Hematopoietic multipotent progenitor cell (in vitro differentiated cells): ENCODE measurements at regions not wholly inside any gene's neighbourhood (a gene's known extent, or its start where the extent isn't known, plus 50 kb on each side); places are given as distances from the start of the nearest gene placed in this dataset.

Source experiments
- DNase-seq, 3 donors: peaks; one replicate each; pipeline ENCODE4 v3.0.0-alpha.2; 2011 to 2015; ENCODE audit warnings: low read depth in 2 of 3, low spot score in 2 of 3

DNA sequence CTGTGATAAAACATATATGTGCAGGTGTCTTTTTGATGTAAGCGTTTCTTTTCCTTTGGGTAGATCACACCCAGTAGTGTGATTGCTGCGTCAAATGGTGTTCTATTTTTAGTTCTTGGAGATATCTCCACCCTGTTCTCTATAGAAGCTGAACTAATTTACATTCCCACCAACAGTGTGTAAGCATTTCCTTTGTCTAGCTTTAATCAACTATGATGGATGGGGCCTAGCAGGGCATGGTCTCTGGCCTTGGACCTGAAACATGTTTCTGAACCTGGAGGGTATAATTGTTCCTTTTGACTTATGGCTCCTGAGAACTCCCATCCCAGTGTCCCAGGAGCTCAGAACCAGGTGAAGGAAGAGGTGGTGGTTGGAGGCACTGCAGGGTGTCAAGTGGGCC lies 93.9 kb downstream of the HAPSTR1 start:
- DNase-seq, result no peak

DNA sequence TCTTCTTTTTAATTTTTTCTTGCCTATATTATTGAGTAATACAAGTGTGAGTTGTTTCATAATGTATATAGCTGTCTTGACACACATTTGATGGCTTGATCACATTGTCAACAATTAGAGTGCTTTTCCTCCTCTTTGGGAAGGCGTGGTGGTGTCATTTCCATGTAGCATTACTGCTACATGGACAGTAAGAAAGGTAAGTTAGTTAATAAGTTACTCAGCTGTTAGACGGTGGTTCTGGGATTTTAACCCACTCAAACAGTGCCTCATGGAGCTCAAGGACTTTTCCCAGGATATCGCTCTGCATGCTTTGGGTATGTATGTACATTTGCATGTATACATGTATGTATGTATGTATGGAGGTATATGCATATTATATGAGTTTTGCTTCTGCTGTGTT lies 94.6 kb downstream of the HAPSTR1 start:
- DNase-seq, result no peak

DNA sequence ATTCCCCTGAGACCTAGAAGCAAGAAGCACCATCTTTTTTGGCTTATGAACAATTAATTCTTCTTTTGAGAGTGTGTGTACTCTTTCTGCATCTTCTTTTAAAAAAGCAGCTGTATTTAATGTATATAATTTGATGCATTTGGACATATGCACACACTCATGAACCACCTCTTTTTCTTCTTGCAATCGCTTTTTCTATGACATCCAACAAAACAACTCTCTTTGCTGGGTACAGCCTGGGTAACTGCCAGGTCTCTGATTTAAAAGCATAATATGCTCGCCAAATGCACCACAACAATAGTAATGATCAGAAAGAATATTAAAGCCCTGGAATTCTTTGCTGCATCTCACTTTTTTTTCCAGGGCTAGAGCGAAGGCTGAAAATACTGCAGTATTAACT lies 97.3 kb downstream of the HAPSTR1 start:
- no peak for DNase-seq

DNA sequence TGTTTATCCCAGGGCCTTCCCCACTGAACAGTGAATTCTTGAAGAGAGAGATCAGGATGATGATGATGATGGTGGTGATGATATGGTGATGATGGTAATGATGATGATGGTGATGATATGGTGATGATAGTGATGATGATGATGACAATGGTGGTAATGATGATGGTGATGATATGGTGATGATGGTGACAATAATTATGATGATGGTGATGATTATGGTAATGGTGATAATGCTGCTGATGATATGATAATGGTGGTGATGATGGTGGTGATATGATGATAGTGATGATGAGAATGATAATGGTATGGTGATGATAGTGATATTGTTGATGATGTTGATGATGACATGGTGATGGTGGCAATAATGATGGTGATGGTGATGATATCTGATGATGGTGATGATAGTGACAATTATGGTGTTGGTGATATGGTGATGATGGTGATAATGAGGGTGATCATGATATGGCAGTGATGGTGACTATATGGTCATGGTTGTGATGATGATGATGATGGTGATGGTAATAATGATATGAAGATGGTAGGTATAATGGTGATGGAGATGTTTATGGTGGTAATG lies 99.9 kb downstream of the HAPSTR1 start:
- DNase-seq, result no peak

DNA sequence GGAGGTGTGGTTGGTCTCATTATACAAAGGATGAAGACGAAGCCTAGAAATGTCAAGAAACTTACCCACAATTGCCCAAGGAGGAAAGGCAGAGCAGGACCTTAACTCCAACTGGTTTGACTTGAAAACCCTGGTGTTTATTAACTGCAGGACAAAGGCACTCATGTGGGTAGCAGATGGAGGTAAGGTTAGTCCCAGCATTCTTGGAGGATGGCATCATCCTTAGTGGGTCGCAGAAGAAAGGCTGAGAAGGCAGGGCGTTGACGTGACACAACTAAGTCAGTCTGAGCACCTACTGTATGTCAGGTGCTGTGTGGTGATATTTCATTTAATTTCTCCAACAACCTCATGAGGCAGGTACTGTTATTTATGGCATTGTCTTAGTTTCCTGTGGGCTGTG lies 101.3 kb downstream of the HAPSTR1 start:
- no peak for DNase-seq

DNA sequence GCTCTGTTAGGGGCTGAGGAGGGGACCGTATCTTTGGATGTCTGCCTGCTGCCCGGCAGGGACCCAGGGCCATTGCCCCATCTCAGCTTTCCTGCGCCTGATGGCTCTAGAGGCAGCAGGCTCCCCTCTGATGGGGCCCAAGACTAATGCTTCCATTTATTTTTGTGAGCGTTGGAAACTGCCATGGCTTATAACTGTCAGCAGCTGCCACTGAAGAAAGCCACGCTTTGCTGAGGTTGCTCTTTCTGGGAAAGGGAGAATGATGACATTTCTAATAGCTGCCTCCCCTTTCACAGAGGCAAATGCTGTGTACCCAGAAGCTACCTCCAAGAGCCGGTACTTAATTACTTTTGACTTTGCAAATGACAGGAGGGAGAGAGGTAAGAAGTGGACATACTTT lies 103.8 kb downstream of the HAPSTR1 start:
- no peak for DNase-seq

DNA sequence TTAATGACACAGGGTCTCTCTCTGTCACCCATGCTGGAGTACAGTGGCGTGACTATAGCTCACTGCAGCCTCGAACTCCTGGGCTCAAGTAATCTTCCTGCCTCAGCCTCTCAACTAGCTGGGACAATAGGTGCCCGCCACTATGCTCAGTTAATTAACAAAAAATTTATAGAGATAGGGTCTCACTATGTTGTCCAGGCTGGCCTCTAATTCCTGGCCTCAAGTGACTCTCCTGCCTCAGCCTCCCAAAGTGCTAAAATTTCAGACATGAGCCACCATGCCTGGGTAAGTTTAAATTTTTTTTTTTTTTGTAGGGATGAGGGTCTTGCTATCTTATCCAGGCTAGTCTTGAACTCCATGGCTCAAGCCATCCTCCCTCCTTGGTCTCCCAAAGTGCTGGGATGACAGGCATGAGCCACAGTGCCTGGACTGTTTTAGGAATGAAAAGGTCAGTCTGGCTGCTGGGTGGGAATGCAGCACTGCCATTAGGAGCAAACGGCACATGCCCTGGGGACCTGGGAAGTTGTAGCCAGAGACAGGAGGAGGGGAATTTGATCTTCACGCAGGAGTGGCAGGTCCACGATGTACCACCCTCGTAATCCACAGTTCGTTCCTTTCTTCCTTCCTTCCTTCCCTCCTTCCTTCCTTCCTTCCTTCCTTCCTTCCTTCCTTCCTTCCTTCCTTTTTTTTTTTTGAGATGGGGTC lies 106.7 kb downstream of the HAPSTR1 start:
- no peak for DNase-seq

DNA sequence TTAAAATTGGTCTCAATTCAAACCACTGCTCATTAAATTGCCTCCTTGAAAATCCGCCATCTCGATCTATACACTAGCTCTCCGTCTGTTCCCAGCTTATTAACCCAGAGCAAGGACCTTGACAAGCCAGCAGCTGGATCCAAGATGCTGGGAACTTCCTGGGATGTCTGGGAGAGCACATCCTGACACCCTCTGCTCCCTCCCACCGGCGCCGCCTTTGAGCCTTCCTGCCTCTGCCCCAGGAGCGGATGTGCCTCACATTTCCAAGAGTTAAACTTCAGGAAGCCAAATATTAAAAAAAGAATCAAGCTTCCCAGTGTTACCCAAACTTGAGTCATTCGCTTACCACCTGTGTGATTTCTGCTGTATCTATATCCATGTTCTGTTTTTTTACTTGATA lies 107.9 kb downstream of the HAPSTR1 start:
- DNase-seq, result no peak

DNA sequence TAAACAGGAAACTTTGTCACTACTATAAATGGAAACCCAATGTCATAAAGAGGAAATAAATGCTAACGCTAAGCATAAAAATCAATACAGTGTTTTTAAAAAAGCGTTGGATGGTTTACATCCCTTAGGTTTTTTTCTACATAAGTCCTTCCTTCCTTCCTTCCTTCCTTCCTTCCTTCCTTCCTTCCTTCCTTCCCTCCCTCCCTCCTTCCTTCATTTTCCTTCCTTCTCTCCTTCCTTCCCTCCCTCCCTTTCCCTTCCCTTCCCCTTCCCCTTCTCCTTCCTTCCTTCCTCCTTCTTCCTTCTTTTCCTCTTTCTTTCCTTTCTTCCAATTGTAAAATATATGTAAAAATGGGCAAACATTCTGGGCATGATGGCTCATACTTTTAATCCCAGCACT lies 108.3 kb downstream of the HAPSTR1 start:
- no peak for DNase-seq

DNA sequence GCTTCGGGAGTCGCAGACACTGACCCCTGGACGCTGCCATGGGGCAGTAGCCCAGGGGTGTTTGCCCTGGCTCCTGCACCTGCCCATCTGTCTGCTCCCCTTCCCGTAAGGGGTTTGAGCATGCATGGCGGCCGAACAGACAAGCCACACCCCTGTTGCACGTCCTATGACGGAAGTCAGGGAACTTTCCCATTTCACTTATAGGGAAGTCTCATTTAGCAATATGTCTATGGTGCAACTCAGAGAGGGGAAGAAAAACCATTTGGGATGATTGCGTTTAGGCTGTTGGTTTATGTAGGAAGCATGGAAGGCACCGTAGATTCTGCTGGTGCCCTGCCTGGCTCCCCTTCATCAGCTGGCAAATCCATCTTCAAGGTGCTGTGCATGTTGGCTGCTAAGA lies 112.5 kb downstream of the HAPSTR1 start:
- no peak for DNase-seq

DNA sequence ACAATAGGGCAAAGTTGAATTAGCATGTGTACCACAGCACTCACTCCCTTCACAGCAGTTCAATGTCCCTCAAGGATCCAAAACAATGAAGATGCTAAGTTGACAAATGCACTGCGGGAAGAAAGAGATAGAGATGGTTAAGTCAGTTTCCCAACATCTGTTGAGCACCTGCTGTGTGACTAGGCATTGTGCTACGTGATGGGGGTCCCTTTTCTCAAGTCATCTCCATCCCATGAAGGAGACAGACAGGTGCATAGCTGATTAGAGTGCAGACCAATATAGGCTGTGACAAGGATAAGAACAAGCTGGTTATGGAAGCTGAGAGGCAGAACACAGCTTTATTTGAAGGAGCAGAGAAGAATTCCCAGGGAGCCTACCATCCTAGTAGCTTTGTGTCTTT lies 114.2 kb downstream of the HAPSTR1 start:
- no peak for DNase-seq

DNA sequence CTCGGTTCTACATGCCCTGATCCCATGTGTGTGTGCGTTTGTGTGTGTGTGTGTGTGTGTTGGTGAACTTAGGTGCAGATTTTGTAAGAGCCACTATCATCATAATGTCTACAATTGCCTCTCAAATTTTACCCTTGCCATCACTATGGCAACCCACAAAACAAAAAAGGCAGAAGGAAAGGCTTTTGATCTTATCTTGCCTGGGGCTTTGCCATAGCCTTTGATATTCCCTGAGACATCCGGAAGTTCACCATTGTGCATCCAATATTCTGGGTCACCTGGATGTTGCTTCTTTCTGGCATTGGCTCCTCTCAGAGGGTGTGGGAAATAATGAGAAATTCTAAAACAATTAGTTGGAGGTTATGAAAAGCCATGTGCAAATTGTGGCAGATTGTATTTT lies 114.7 kb downstream of the HAPSTR1 start:
- DNase-seq, result no peak

DNA sequence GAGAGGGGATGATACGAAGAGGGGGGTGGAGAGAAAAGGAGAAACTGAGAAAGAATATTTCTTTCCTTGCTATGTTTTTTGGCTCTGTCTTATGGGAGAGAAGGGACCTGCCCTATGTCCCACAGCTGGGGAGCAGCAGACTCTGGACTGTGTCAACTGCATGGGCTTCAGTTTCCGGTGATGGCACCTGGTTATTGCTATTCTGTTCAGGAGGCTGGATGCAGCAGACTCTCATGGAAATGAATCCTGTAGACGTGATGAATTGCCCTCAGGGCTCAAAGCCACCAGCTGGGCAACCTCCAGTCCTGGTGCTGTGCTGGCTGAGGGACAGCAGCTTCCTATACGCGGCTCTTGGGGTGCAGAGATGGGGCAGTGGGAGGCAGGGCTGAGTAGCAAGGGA lies 121.2 kb downstream of the HAPSTR1 start:
- no peak for DNase-seq

DNA sequence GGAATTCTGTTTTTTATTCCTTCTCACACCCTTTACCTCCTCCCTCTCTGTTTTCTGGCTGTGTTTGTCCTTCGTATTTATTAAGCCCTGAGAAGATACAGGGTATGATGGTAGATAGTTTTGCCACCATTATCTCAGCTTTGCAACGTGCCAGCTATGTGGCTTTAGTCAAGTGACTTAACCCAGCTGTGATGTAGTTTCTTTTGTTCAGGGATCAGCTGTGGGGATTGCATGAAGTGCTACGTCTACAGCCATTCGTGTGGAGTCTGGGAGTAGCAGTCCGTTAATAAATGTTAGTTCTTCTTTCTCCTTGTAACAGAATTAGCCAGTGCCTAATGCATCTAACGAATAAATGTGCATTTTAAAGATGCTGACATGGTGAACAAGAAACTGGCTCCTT lies 128.4 kb downstream of the HAPSTR1 start:
- no peak for DNase-seq

DNA sequence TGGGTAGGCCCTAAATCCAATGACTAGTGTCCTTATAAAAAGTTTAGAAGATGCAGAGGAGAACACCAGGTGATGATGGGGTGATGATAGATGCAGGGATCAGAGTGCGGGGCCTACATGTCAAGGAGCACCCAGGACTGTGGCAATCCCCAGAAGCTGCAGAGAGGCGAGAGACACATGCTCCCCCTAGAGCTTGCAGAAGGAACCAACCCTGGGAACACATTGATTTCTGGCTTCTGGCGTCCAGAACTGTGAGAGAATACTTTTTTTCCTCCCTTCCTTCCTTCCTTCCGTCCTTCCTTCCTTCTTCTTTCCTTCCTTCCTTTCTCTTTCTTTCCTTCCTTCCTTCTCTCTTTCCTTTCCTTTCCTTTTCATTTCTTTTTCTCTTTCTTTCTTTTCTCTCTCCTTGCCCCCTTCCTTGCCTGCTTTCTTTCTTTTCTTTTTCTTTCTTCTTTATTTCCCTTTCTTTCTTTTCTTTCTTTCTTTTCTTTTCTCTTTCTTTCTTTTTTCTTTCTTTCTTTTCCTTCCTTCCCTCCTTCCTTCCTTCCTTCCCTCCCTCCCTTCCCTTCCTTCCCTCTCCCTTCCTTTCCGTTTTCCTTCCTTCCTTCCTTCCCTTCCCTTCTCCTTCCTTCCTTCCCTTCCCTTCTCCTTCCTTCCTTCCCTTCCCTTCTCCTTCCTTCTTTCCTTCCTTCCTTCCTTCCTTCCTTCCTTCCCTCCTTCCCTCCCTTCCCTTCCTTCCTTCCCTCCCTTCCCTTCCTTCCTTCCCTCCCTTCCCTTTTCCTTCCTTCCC lies 134.3 kb downstream of the HAPSTR1 start:
- DNase-seq, result no peak

DNA sequence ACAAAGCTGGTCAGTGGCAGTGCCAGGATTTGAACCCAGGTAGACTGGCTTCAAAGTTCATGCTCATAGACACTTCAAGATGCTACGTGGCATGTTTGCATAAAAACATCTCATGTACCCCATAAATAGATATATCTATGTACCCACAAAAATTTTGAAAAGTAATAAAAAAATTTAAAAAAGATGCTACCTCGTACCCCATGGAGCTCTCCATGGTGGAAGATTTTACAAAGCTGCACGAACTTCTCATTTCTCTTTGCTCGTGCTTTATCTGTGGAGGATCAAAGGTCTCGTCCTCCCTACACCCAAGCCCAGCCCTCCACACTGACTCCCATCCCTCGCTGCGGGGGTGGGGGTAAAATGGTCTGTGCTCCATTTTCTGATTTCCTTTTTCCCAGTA lies 135.5 kb downstream of the HAPSTR1 start:
- DNase-seq, result no peak

DNA sequence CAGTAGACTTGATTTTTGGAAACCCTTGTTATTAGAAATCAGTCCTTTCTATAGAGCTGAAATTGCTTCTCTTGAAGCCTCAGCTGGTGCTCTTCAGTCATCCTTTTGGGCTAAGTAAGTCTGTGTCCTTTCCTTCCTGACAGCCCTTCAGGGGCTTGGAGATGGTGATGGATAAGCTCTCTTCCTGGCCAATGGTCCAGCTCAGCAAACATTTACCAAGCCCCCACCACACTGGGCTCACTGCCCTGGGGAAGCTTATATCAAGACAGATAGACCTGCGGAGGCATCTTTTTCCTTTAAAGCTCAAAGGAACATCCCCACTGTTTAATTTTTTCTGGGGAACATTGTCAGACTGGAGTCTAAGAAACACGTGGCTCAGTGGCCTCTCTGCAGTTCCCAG lies 139.6 kb downstream of the HAPSTR1 start:
- no peak for DNase-seq

DNA sequence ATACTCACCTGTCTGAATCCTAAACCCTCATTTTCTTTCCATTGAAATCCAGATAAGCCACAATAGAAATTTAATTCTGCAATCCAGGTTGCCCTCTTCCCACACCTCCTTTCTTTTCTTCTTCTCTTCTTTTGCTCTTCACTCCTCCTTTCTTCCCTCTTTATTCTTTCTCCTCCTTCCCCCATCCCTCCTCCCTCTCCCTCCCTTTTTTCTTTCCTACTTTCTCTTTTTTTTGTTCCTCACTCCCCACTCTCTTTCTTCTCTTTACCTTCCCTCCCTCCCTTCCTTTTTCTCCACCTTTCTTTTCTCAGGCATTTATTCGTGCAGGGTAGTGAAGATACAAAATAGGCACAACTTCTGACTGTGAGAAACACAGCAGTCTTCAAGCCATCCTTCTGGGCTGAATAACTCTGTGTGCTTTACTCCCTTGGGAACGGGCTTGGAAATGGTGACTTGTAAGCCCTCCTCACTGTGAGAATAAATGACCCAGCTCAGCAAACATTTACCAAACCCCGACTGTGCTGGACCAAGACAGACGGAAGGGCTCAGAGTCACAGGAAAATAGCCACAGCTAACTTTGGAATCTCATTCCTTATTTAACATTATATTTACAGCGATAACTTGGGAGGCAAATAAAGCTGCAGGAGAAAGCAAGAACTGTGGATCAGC lies 140.8 kb downstream of the HAPSTR1 start:
- DNase-seq, result no peak

DNA sequence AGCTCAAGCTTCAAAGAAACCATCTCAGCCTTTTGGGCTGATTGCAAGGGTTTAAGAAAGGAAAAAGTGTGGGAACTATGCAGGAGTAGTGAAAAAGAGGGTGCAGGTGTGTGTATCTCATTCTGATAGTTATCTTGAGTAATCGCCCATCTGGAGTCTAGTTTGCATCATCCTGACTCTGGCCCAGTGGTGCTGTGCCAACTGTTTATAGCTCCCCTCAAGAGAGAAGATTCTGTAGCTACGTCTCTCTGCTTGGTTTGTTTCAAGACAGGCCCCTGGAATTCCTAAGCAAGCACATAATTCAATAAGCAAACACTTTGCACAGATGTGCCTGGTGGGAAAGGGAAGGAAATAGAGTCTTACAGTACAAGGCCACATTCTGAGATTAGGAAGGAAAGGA lies 144.4 kb downstream of the HAPSTR1 start:
- DNase-seq, result no peak

DNA sequence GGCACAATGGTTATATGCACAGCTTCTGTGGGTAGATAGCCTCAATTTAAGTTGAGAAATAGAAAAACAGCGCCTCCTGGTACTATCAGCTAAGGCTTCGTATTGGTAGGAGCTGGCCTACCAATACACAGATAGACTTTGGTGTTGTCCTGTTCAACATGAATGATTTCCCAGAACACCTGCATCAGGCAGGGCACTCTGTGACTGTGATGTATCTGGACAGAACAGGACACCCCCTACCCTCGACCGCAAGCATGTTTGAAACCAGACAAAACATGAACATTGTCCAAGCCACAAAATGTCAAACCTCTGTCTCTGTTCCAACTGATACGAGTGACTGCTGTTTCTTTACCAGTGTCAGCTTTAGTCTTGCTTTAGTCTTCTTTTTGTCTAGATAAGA lies 144.9 kb downstream of the HAPSTR1 start:
- DNase-seq, result no peak

DNA sequence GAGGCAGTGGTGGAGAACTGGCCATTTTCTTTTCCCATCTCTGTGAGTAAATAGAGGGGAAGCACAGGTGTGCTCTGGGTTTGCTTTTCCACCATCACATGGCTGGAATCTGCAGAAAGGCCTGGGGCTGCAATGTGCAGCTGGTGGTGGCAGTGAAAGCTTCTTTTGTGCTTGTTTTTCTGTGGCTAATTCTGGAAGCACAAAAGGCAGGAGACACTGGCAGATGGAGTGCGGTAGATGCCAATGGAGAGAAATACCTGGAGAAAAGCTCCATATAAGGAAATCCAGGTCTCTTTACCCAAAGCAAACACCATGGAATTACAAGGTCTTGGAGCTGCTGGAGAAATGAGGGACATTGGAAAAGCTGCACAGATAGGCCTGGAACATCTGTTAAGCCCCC lies 146.9 kb downstream of the HAPSTR1 start:
- DNase-seq, result no peak

DNA sequence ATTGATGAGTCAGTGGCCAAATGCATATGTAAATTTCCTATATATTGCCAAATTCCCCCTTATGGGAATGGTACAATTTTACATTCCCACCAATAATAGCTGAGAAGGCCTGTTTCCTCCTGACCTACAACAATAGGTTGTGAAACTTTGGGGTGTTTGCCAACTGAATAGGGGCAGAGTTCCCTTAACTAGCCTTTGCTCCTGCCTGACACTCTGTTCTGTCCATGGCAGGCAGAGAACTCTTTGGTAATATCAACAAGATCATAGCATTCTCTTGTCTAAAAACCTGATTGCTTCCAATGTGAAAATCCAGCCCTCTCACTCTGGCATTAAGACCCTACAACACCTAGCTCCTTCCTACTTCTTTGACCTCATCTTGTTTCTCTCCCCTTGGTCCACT lies 149.7 kb downstream of the HAPSTR1 start:
- no peak for DNase-seq
